HPDE6-E6E7 (cell line): ENCODE measurements at regions not wholly inside any gene's neighbourhood (a gene's known extent, or its start where the extent isn't known, plus 50 kb on each side); places are given as distances from the start of the nearest gene placed in this dataset.

Experiments used
- DNase-seq: peaks from one replicate; pipeline ENCODE4 v3.0.0; 2011; ENCODE audit warnings: missing footprints; ENCODE audit errors: extremely low spot score

DNA sequence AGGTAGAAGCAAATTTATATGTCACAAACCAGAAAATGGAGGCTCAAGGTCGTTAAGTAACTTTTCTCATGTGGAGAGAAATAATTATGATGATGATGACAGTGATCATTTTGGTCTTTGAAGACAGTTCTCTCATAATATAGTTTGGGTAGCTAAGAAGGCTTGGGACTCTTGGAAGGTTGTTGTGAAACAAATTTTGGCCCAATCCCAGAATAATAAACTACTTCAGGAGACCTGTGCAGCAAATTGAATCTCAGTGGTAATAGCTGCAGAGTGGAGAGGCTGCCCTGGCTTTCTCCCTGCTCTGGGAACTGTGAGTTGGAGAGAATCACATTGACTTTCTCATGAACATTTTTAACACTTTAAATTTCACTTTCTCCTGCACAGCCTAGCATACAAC lies 217.2 kb upstream of the BOD1L1 start:
- no peak for DNase-seq

- no peak for DNase-seq
Observed at GRCh38 chr4:13849778-13850177, 222.3 kb upstream of the BOD1L1 start.

DNA sequence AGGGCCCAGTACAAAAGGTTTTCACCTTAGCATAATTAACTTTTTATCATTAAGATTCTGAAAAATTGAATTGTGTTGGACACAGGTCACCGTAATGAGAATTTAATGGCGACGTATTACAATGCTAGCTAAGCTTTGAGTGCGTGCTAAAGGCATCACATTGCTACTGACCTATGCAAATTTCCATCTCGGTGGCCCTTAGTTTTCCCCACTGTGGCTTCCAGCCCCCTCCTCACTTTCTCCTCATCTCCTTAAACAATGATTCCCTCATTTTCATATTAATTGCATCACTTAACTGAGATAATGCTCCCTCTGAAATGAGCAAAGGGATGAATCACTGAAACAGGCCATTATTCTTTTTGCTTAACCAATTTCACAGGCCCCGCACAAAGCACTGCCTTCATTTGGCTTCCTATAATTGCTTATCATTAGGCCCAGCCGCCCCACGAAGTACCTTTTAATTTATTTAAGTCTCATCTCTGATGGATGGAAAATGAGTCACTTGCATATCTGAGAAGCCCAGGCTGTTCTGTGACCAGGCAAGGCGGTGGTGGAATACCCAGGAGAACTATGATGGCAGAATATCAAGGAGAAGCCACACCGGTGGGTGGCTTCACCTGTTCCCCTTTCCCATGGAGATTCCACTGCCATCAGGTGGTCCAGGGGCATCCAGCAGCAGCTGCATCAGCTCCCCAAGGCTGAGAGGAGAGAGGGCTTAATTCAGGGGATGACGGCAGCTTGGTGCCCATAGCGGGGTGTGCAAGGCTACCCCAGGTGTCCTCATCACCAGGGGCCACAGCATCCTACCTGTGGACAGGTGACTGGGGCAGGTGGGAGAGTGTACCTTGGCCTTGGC lies 223.8 kb upstream of the BOD1L1 start:
- no peak for DNase-seq

GRCh38 chr4:13852411-13852810 lies 224.9 kb upstream of the BOD1L1 start:
- no peak for DNase-seq

GRCh38 chr4:13856387-13856786 lies 228.9 kb upstream of the BOD1L1 start:
- no peak for DNase-seq

GRCh38 chr4:13857397-13857796 lies 229.9 kb upstream of the BOD1L1 start:
- DNase-seq: no peak

DNA sequence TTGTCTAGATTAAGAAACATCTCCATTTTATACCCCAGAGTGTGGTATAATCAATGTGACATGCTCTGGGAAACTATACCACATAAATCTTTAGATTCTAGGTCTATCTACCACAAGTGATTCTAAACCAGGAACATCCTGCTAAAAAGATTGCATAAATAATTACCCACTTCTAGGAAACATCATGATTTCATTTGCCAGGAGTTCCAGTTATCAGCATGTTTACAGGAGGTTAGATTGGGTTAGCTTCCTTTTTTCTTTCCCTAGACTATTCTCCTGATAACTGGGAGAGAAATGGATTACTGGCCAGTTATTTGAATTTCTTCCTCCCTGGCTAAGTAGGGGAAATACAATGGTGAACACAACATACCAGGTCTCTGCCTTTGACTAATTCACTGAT lies 230.3 kb upstream of the BOD1L1 start:
- no peak for DNase-seq

DNA sequence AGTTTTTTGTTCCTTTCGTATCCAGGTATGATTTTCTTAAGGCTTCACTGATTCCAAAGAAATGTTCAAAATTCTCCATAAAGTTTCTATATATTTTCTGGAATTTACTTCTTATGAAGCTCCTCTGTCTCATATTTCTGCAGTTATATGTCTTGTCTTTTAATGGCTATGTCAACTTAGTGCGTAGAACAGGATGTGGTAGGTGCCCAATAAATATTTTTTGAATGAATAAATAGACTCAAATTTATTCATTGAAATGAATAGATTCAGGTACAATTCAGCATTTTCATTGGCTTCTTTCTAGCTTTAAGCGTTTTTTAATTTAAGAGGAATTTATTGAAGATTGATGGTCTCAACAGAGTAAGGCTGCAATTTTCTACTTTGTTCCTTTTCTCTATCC lies 231.9 kb upstream of the BOD1L1 start:
- no peak for DNase-seq

DNA sequence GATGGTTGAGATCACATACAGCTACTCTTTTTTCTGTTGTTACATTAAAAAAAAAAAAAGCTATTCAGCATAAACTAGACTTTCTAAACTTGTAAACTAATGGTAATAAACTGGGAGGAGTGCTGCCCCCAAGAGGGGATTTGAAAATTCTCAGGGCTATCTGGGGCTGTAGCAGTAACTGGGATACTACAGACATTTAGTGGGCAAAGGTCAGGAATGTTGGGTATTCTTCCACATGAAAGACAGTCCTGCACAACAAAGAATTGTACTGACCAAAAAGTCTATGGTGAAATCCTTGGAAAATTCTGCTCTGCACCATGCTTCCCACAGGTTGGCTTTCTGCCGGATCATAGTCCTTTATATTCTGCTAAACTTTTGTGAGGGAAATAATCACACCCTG lies 232.6 kb upstream of the BOD1L1 start:
- no peak for DNase-seq

DNA sequence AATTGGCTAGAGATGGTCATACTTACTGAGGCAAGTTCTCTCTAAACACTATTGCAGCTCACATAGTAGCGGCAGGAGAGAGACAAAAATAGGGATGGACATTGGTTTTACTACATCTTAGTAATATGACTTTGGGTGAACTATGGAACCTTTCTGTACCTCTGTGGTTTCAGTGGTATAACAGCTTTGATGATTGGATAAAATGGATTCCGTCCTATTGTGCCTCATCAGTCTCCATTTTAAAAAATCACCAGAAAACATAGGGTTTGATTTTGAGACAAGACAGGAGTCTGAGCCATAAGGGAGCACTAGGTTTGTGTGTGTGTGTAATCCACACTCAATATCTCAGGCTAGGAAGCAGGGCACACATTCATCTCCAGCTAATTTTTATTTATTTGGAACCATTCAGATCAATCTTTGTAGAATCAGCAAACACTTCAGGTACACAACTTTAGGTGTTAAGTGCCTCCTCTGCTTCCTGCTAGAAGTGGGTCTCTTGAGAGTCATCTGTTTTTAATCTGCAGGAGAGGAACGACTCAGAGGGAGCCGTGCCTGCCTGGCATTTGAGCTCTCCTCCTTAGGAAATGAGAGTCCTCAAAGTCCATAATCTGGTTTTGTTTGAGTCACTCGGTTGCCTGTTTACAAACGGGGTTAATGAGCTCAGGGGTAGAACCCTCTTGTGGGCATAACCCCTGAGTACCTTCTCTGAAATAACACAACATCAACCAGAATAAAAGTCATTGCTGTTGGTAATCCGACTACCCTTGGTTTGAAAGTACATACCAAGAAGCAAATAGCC lies 238.5 kb upstream of the BOD1L1 start:
- DNase-seq: no peak

DNA sequence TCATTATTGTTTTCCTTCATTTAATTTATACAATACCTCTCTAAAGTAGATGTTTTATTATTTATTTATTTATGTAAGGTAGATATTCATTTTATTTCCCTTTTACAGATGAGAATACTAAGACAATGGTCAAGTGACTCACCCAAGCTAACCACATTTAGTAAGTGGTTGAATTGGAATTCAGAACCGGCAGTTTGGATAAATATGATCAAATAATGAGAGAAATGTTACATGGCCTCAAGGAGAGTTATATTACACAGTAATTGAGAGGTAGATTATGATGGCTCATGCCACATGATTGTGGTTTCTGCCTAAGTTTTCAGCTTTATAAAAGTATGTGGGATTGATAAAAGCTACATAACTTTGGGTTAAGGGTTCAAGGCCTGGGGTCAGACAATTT lies 239.4 kb upstream of the BOD1L1 start:
- no peak for DNase-seq

DNA sequence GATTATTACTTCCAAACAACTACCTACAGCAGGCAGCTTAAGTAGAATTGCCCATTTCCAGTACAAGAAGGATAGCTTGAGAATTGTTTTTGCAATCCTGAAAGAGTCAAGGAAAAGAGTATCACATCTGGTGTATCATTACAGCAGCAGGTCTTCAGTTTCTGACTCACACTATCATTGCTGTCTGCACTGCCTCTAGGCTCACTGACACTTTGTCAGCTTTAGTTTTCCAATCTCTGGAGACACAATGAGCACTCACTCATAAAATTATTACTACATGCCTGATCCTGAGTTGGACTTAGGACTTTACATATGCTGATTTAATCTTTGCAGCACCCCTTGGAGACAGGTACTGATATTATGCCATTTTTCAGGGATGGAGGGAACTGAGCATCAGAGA lies 244.6 kb upstream of the BOD1L1 start:
- no peak for DNase-seq

DNA sequence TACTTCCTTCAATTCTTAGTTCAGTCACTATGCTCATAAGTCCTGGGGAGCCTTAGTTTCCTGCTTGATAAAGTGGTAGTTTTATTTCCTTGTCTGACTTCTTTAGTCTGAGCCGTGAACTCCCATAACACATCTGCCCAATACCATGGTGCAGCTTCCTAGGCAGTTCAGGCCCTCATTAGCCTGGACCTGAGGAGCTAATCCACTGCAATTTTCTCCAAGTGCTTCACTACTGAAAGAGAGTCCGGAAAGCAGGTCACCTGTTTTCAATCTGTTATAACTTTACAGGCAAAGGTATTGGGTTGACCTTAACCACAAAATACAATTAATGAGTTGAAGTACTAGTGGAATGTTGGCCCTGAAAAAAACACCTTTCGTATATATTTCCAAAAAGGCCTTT lies 245.4 kb upstream of the BOD1L1 start:
- no peak for DNase-seq

DNA sequence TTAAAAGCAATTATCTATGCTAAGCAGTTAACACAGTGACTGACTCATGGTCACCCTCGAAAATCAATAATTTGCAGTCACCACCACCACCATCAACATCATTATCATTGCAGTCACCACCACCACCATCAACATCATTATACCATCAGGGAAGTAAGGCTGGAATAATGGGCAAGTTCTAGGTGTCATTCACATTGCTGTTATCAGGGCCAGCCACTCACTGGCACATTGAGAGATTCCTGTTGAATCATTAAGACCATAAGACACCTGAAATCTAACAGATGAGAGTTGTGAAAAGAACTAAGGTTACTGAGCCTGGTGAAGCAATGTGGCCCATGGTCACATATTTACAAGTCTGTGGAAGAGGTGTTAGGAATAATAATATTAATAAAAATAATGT lies 247.7 kb upstream of the BOD1L1 start:
- DNase-seq: no peak

- DNase-seq: no peak
Observed at GRCh38 chr4:13876131-13876530, 248.6 kb upstream of the BOD1L1 start.

GRCh38 chr4:13876940-13877339 lies 249.4 kb upstream of the BOD1L1 start:
- no peak for DNase-seq

DNA sequence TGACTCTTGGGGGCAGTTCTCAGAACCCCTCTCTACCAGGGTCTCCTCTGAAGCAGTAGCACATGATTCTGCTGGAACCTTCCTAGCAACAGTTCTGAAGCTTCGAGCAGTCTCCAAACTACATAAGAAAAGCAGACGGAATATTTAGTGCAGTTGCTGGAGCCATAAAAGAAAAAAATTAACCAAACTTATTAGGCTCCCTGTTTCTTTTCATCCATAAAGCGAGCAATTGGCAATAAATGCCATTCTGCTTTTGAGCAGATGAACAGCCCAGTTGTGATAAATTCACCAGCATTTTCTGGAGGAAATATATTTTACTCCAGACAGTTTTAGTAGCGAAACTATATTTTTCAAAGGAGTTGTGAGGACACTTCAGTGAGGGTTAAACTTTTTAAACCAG lies 250.1 kb upstream of the BOD1L1 start:
- DNase-seq: no peak

DNA sequence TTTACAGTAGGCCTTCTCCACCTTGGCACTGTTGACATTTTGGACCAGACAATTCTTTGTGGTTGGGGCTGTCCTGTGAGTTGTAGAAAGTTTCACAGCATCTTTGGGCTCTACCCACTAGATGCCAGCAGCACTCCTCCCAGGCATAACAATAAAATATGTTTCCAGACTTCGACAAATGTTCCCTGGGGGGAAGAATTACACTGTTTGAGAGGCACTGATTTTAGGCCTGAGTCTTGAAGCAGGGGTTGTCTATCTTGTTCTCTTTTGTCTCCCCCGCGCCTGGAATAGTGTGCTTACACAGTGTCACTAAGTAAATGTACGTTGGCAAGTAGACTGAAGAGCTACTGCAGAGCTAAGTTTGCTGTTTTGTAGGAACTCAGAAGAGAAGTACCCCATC lies 254.4 kb upstream of the BOD1L1 start:
- no peak for DNase-seq

GRCh38 chr4:13887010-13887409 lies 259.5 kb upstream of the BOD1L1 start:
- DNase-seq: no peak

- DNase-seq: peak; percentile 15
Observed at GRCh38 chr4:13888112-13888511, 260.6 kb upstream of the BOD1L1 start.

GRCh38 chr4:13891544-13891939 lies 264.0 kb upstream of the BOD1L1 start:
- DNase-seq: peak; percentile 8

- no peak for DNase-seq
Observed at GRCh38 chr4:13892739-13893105, 265.2 kb upstream of the BOD1L1 start.

DNA sequence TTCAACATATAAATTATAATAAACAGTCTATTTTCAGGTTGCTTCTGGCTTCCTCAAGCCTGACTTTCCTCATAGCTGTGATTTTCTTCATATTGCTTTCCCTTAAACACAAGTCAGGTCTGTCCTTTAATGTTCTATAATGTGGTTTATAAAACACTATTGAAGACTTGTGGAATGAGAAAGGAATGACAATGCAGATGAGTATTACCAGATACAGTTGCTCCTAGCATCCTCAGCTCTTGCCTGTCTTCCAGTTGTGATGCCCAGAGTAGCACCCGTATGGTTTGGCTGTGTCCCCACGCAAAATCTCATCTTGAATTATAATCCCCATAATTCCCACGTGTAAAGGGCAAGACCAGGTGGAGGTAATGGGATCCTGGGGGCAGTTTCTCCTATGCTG lies 265.7 kb upstream of the BOD1L1 start:
- no peak for DNase-seq
